Fibroblast of pulmonary artery (primary cell): ENCODE measurements at regions not wholly inside any gene's neighbourhood (a gene's known extent, or its start where the extent isn't known, plus 50 kb on each side); places are given as distances from the start of the nearest gene placed in this dataset.

Experiments used
- DNase-seq: peaks from one replicate; pipeline ENCODE4 v3.0.0-alpha.2; 2010; ENCODE audit warnings: low read depth
- H3K4me3 ChIP-seq: replicated peaks from 2 replicates; pipeline ENCODE4 v1.5.1; 2011; ENCODE audit warnings: low read depth, mild to moderate bottlenecking, control low read depth, low read length, moderate library complexity
- TF ChIP-seq, protein P1 (sequence below): IDR thresholded peaks from 2 replicates; pipeline ENCODE4 v1.5.1; 2011; ENCODE audit warnings: mild to moderate bottlenecking, control low read depth, low read length, inconsistent platforms; ENCODE audit errors: missing control alignments

GRCh38 chr4:55736605-55737183 lies 82.9 kb upstream of the EXOC1L start:
- no peak overlapping the region for H3K4me3 ChIP-seq
- peak; percentile 32 for DNase-seq
- TF ChIP-seq, protein P1, sequence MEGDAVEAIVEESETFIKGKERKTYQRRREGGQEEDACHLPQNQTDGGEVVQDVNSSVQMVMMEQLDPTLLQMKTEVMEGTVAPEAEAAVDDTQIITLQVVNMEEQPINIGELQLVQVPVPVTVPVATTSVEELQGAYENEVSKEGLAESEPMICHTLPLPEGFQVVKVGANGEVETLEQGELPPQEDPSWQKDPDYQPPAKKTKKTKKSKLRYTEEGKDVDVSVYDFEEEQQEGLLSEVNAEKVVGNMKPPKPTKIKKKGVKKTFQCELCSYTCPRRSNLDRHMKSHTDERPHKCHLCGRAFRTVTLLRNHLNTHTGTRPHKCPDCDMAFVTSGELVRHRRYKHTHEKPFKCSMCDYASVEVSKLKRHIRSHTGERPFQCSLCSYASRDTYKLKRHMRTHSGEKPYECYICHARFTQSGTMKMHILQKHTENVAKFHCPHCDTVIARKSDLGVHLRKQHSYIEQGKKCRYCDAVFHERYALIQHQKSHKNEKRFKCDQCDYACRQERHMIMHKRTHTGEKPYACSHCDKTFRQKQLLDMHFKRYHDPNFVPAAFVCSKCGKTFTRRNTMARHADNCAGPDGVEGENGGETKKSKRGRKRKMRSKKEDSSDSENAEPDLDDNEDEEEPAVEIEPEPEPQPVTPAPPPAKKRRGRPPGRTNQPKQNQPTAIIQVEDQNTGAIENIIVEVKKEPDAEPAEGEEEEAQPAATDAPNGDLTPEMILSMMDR = peak; percentile 23

- TF ChIP-seq, protein P1 = no peak
- no peak overlapping the region for H3K4me3 ChIP-seq
- DNase-seq = peak; percentile 46
These were observed 76.9 kb upstream of the EXOC1L start for GRCh38 chr4:55742655-55743202.

DNA sequence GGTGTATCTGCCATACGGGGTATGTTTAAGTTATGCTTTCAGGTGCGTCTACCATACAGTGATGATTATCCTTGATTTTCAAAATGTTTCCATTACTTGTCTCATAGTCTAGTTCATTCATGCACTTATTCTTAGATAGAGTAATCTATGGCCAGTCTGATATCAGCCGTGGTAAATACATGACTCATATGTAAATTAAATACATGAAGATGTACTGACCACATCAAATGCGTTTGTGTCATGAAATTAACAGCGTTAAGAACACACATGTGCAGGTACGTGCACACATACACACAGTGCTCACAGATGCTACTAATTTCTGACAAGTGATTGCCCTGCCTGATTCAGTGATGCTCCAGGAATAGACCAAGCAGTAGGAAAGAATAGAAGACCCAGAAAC lies 75.2 kb upstream of the EXOC1L start:
- DNase-seq = no peak
- TF ChIP-seq, protein P1 = no peak
- no peak overlapping the region for H3K4me3 ChIP-seq

- TF ChIP-seq, protein P1 = no peak
- H3K4me3 ChIP-seq = no peak overlapping the region
- DNase-seq = no peak
These were observed 74.6 kb upstream of the EXOC1L start for GRCh38 chr4:55745014-55745413.

GRCh38 chr4:55747793-55748192 lies 71.8 kb upstream of the EXOC1L start:
- TF ChIP-seq, protein P1 = no peak
- H3K4me3 ChIP-seq = no peak overlapping the region
- DNase-seq = no peak

DNA sequence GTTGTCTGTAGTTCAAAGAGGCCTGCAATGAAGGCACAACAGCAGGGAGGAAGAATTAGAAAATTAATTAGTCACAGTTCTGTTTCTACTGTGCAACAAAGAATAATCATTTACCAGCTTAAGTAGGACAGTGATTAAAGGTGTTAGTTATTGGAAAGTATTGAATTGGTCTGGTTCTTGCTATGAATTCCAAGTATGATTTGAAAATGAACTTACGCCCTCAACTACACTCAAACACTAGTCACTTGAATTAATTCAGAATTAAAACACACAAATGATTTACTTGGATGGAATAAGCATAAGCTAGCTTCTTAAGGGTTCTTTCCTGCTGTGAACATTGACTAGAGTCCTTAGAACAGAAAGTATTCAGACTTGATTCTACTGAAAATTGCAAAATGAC lies 69.9 kb upstream of the EXOC1L start:
- no peak overlapping the region for H3K4me3 ChIP-seq
- DNase-seq = no peak
- TF ChIP-seq, protein P1 = no peak

DNA sequence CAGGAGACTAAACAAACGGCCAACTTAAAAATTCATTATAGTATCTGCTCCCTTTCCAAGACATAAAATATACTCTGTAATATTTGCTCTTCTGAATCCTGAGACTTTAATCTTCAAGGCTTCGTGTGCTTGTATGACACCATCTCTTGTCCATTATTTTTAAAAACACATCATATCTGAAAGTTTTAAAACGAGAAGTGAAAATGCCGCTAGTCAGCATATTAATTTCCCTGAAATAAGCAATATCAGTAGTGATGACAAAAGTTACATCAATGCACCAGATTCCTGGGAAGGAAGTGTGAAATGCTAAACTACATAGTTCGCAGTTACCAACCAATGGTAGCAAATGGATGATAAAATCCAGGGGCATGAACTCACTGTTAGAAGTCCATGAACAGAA lies 66.8 kb upstream of the EXOC1L start:
- no peak for DNase-seq
- TF ChIP-seq, protein P1 = no peak
- H3K4me3 ChIP-seq = no peak overlapping the region
